A549 (cell line): ENCODE measurements at regions not wholly inside any gene's neighbourhood (a gene's known extent, or its start where the extent isn't known, plus 50 kb on each side); places are given as distances from the start of the nearest gene placed in this dataset.

Experiments
- ATAC-seq, 2 experiments: fragments of 200-7000 bp in 1 of 2; fragments of >200 bp in 1 of 2; cut with Nextera tagmentation in 1 of 2; cut with Tn5 transposase in 1 of 2; 3 replicates each; pipeline versions ENCODE4 v1.8.0 to v1.9.1; 2018 to 2020; ENCODE audit warnings: mild to moderate bottlenecking in 1 of 2, moderate library complexity in 1 of 2
- CTCF ChIA-PET: fragments of 300-600 bp; sonication (Branson Sonifier 250); formaldehyde crosslinking; extraction: SDS; loops from one replicate; lab custom pipeline; 2021; ENCODE audit warnings: antibody characterized with exemption, inconsistent platforms; lab: Yijun Ruan, JAX
- POLR2A ChIA-PET: fragments of 350-600 bp; formaldehyde crosslinking; extraction: SDS; loops from one replicate; lab custom pipeline; 2021; ENCODE audit warnings: antibody characterized with exemption, inconsistent platforms; lab: Yijun Ruan, JAX
- DNase-seq, 2 experiments: peaks; one replicate each; pipeline versions ENCODE4 v3.0.0 to v3.0.0-alpha.2; 2011 to 2016; ENCODE audit warnings: low read depth in 1 of 2, low spot score in 1 of 2
- FAIRE-seq: peaks from 2 replicates; lab custom pipeline; 2011; peaks lifted over from hg19 to GRCh38; lab: Jason Lieb, UNC
- H3K27ac ChIP-seq, 2 experiments: fragments of >200 bp; sonication (Bioruptor Twin); formaldehyde crosslinking; 3 replicates each; pipeline ENCODE4 v1.5.1; 2016 to 2017
- H3K4me1 ChIP-seq: fragments of >200 bp; sonication (Bioruptor Twin); formaldehyde crosslinking; 3 replicates; pipeline ENCODE4 v1.6.1; 2016
- H3K4me2 ChIP-seq: fragments of >200 bp; sonication (Bioruptor Twin); formaldehyde crosslinking; 3 replicates; pipeline ENCODE4 v1.6.1; 2016
- H3K4me3 ChIP-seq: fragments of >200 bp; sonication (Bioruptor Twin); formaldehyde crosslinking; 3 replicates; pipeline ENCODE4 v1.5.1; 2016
- H3K9me3 ChIP-seq: fragments of >200 bp; sonication (Bioruptor Twin); formaldehyde crosslinking; 3 replicates; pipeline ENCODE4 v1.6.1; 2016
- BHLHE40 ChIP-seq: IDR thresholded peaks from 2 replicates; pipeline ENCODE4 v1.6.1; 2012; ENCODE audit warnings: low read depth, low read length, inconsistent platforms
- CBX2 ChIP-seq: fragments of 200-600 bp; sonication (generic); IDR thresholded peaks from 2 replicates; pipeline ENCODE4 v1.6.1; 2016; ENCODE audit warnings: low read depth, mild to moderate bottlenecking, borderline replicate concordance
- CBX8 ChIP-seq: fragments of 200-600 bp; sonication (generic); IDR thresholded peaks from 2 replicates; pipeline ENCODE4 v1.6.1; 2016
- CEBPB ChIP-seq, 2 experiments: fragments of >200 bp in 1 of 2; sonication (Bioruptor Twin) in 1 of 2; formaldehyde crosslinking in 1 of 2; IDR thresholded peaks; 2 replicates each; pipeline ENCODE4 v1.6.1; 2012 to 2016
- CHD2 ChIP-seq: fragments of 150-350 bp; IDR thresholded peaks from 2 replicates; pipeline ENCODE4 v1.6.1; 2014; ENCODE audit warnings: low read length; ENCODE audit not compliant: partially characterized antibody
- EHF ChIP-seq: fragments of 250-450 bp; sonication (Bioruptor Pico); IDR thresholded peaks from 2 replicates; pipeline ENCODE4 v1.5.0; 2020; ENCODE audit warnings: mild to moderate bottlenecking
- EHMT2 ChIP-seq: fragments of 200-600 bp; sonication (generic); IDR thresholded peaks from 2 replicates; pipeline ENCODE4 v1.6.1; 2016; ENCODE audit warnings: antibody characterized with exemption, low read depth, mild to moderate bottlenecking, moderate library complexity
- EP300 ChIP-seq, 2 experiments: fragments of >200 bp; sonication (Bioruptor Twin); formaldehyde crosslinking; IDR thresholded peaks; 2 replicates in 1 of 2; 3 replicates in 1 of 2; pipeline ENCODE4 v1.6.1; 2016 to 2017
- FOSL2 ChIP-seq, 2 experiments: fragments of 450-650 bp in 1 of 2; fragments of >200 bp in 1 of 2; sonication (Bioruptor Twin) in 1 of 2; formaldehyde crosslinking; IDR thresholded peaks; 2 replicates each; pipeline versions ENCODE4 v1.5.0 to v1.6.1; 2016 to 2020; ENCODE audit warnings: mild to moderate bottlenecking in 1 of 2, moderate library complexity in 1 of 2
- FOXS1 ChIP-seq: fragments of 250-450 bp; sonication (Bioruptor Pico); IDR thresholded peaks from 2 replicates; pipeline ENCODE4 v1.5.0; 2020; ENCODE audit warnings: mild to moderate bottlenecking, moderate library complexity
- GATA3 ChIP-seq: IDR thresholded peaks from 2 replicates; pipeline ENCODE4 v1.6.1; 2012; ENCODE audit warnings: borderline replicate concordance
- HOXB13 ChIP-seq: fragments of 250-450 bp; sonication (Bioruptor Pico); IDR thresholded peaks from 2 replicates; pipeline ENCODE4 v1.5.0; 2020; ENCODE audit warnings: low read depth, mild to moderate bottlenecking, moderate library complexity
- HOXB5 ChIP-seq: fragments of 250-450 bp; sonication (Bioruptor Pico); IDR thresholded peaks from 2 replicates; pipeline ENCODE4 v1.5.0; 2020; ENCODE audit warnings: mild to moderate bottlenecking, moderate library complexity
- JUN ChIP-seq, 2 experiments: fragments of >200 bp; sonication (Bioruptor Twin); formaldehyde crosslinking; IDR thresholded peaks; 2 replicates in 1 of 2; 3 replicates in 1 of 2; pipeline ENCODE4 v1.6.1; 2016 to 2017
- JUNB ChIP-seq: fragments of >200 bp; sonication (Bioruptor Twin); formaldehyde crosslinking; IDR thresholded peaks from 2 replicates; pipeline ENCODE4 v1.6.1; 2016
- MAFK ChIP-seq: fragments of 450-650 bp; IDR thresholded peaks from 2 replicates; pipeline ENCODE4 v1.6.1; 2014; ENCODE audit not compliant: partially characterized antibody
- MYC ChIP-seq: IDR thresholded peaks from 2 replicates; pipeline ENCODE4 v1.6.1; 2012; ENCODE audit warnings: mild to moderate bottlenecking, inconsistent platforms, low read length, improper control_type of control experiment, borderline replicate concordance
- NFE2L2 ChIP-seq: fragments of 150-350 bp; conservative IDR thresholded peaks from 2 replicates; pipeline ENCODE4 v1.6.1; 2014; ENCODE audit warnings: low read length
- POLR2AphosphoS2 ChIP-seq: conservative IDR thresholded peaks from 2 replicates; pipeline ENCODE4 v1.6.1; 2012; ENCODE audit warnings: low read length, improper control_type of control experiment, inconsistent platforms
- RCOR1 ChIP-seq: fragments of 150-350 bp; IDR thresholded peaks from 2 replicates; pipeline ENCODE4 v1.6.1; 2014; ENCODE audit warnings: antibody characterized with exemption, low read length, low read depth
- RNF2 ChIP-seq: fragments of 200-600 bp; sonication (generic); IDR thresholded peaks from 2 replicates; pipeline ENCODE4 v1.6.1; 2016; ENCODE audit warnings: low read depth, mild to moderate bottlenecking, antibody characterized with exemption, moderate library complexity, borderline replicate concordance
- TFCP2L1 ChIP-seq: fragments of 250-450 bp; sonication (Bioruptor Pico); IDR thresholded peaks from 2 replicates; pipeline ENCODE4 v1.5.0; 2021; ENCODE audit warnings: mild to moderate bottlenecking
- TP53 ChIP-seq: fragments of 250-450 bp; sonication (Bioruptor Pico); IDR thresholded peaks from 2 replicates; pipeline ENCODE4 v1.5.0; 2021; ENCODE audit warnings: mild to moderate bottlenecking, moderate library complexity
- ZC3H11A ChIP-seq: fragments of 450-650 bp; IDR thresholded peaks from 2 replicates; pipeline ENCODE4 v1.6.1; 2014; ENCODE audit warnings: antibody characterized with exemption, mild to moderate bottlenecking
- ZFP36 ChIP-seq: fragments of 450-650 bp; IDR thresholded peaks from 2 replicates; pipeline ENCODE4 v1.6.1; 2014; ENCODE audit warnings: borderline replicate concordance; ENCODE audit not compliant: partially characterized antibody
- ZNF302 ChIP-seq: fragments of 250-450 bp; sonication (Bioruptor Pico); IDR thresholded peaks from 2 replicates; pipeline ENCODE4 v1.9.0; 2021; ENCODE audit warnings: inconsistent platforms, mild to moderate bottlenecking, moderate library complexity
- ZSCAN20 ChIP-seq: fragments of 250-450 bp; sonication (Bioruptor Pico); IDR thresholded peaks from 2 replicates; pipeline ENCODE4 v1.8.0; 2022; ENCODE audit warnings: mild to moderate bottlenecking, moderate library complexity
- WGBS: methylation state at CpG from one replicate; pipeline ENCODE4 v1.1.6; 2017; ENCODE audit errors: missing lambda C conversion rate; 5-methylcytosine and 5-hydroxymethylcytosine counted together
- TF ChIP-seq, protein P1 (sequence below): fragments of >200 bp; sonication (Bioruptor Twin); formaldehyde crosslinking; IDR thresholded peaks from 3 replicates; pipeline ENCODE4 v1.6.1; 2016
- TF ChIP-seq, protein P2 (sequence below): fragments of >200 bp; sonication (Bioruptor Twin); formaldehyde crosslinking; IDR thresholded peaks from 2 replicates; pipeline ENCODE4 v1.6.1; 2016
- TF ChIP-seq, protein P3 (sequence below): fragments of 200-600 bp; sonication (generic); IDR thresholded peaks from 2 replicates; pipeline ENCODE4 v1.6.1; 2016; ENCODE audit warnings: antibody characterized with exemption, mild to moderate bottlenecking, moderate library complexity

DNA sequence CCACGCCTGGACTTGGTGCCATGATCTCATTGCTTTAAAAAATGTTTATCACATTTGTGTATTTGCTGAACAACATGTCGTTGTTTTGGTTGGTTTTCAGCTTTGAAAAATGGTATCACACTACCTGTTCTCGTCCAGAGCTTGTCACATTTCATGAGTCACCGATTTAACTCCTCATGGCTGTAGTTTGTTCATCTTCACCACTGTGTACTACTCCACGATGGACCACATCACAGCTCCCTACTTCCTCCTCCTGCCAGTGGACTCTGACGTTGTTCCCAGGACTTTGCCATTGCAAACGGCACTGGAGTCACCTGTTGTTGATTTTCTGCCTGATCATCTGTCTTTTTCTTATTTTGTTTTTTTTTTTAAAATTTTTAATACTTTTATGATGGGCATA is 157.7 kb downstream of the ERMARD start:
- H3K4me1 ChIP-seq, result peaks cover 10% of the 10 kb centered on the region; the same call in 1 of the 3 replicates
- no peak overlapping the region for H3K27ac ChIP-seq
- ATAC-seq (no peak), FAIRE-seq (no peak), DNase-seq (no peak)
- TF ChIP-seq CBX8 (no peak), RNF2 (no peak), ZC3H11A (no peak), HOXB13 (CRISPR knock-in tag) (no peak), ZFP36 (no peak), TP53 (no peak), MYC (no peak), ZSCAN20 (CRISPR knock-in tag) (no peak), EHMT2 (no peak), TFCP2L1 (CRISPR knock-in tag) (no peak), CEBPB (IDR thresholded peaks at IDR 0.05) (no peak), CHD2 (no peak), POLR2AphosphoS2 (no peak), EP300 (IDR thresholded peaks at IDR 0.05) (no peak)
- no peak overlapping the region for H3K4me3 ChIP-seq
- 13% methylated on average over 7 of the region's 7 CpGs for WGBS
- H3K9me3 ChIP-seq, result no peaks in the 10 kb centered on the region
- POLR2A ChIA-PET, result no interaction called here
- CTCF ChIA-PET, result no interaction called here
- no peak overlapping the region for H3K4me2 ChIP-seq

GRCh38 chr6:169908403-169908933 is 157.0 kb downstream of the ERMARD start:
- H3K9me3 ChIP-seq, result no peaks in the 10 kb centered on the region
- 76% methylated on average over 8 of the region's 8 CpGs for WGBS
- no peak overlapping the region for H3K27ac ChIP-seq
- POLR2A ChIA-PET, result no interaction called here
- ATAC-seq (no peak), DNase-seq (no peak), FAIRE-seq (no peak)
- no peak overlapping the region for H3K4me3 ChIP-seq
- H3K4me2 ChIP-seq, result no peak overlapping the region
- H3K4me1 ChIP-seq, result peaks cover 10% of the 10 kb centered on the region; the same call in 1 of the 3 replicates
- CTCF ChIA-PET, result no interaction called here
- no peak for TF ChIP-seq HOXB5
- no peak for TF ChIP-seq MAFK
- no peak for TF ChIP-seq JUNB
- no peak for TF ChIP-seq CBX8
- no peak for TF ChIP-seq JUN (IDR thresholded peaks at IDR 0.05)
- TF ChIP-seq, protein P1, sequence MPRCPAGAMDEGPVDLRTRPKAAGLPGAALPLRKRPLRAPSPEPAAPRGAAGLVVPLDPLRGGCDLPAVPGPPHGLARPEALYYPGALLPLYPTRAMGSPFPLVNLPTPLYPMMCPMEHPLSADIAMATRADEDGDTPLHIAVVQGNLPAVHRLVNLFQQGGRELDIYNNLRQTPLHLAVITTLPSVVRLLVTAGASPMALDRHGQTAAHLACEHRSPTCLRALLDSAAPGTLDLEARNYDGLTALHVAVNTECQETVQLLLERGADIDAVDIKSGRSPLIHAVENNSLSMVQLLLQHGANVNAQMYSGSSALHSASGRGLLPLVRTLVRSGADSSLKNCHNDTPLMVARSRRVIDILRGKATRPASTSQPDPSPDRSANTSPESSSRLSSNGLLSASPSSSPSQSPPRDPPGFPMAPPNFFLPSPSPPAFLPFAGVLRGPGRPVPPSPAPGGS, result no peak
- no peak for TF ChIP-seq FOXS1 (CRISPR knock-in tag)
- TF ChIP-seq POLR2AphosphoS2, result no peak
- no peak for TF ChIP-seq BHLHE40
- TF ChIP-seq CBX2, result no peak
- TF ChIP-seq GATA3, result no peak

DNA sequence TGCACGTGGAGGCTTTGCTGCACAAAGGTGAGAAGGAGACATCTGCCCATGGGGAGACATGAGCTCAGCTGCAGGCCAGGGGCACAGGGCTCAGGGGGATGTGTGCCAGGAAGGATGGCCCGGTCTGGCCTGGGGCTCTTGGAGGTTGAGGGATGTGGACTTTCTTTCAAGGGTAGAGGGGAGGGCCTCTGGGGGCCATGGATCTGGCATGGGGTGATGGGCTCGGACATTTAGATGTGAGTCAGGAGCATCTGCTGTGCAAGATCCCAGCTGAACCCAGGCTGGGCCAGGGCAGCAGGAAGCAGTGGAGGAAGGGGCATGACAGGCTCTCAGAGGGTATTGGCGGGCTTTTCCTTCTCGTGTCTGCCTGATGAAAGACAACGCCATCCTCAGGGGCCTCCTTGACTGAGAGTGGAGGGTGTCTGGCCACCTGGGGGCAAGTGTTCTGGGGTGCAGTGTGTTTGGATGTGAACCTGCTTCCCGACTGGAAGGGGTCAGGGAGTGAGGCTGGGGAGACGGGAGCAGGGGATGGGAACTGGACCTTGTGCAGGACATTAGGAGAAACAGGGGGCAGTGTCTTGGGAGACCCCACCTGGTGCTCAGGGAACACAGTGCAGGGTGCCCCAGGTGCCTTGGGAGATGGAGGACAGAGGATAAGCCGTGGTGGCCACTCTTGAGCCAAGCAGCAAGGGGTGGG is 156.1 kb downstream of the ERMARD start:
- WGBS, result 49% methylated on average over 5 of the region's 9 CpGs
- ATAC-seq (no peak), DNase-seq (no peak), FAIRE-seq (no peak)
- Histone ChIP-seq H3K9me3 (no peaks in the 10 kb centered on the region), H3K4me1 (peaks cover 10% of the 10 kb centered on the region; the same call in 1 of the 3 replicates), H3K4me2 (no peak overlapping the region), H3K4me3 (no peak overlapping the region), H3K27ac (no peak overlapping the region)
- ChIA-PET CTCF (no interaction called here), POLR2A (no interaction called here)
- TF ChIP-seq GATA3 (no peak), EHF (CRISPR knock-in tag) (no peak), FOSL2 (IDR thresholded peaks at IDR 0.05) (no peak), FOSL2 (CRISPR knock-in tag; IDR thresholded peaks at IDR 0.05) (no peak), NFE2L2 (no peak), ZNF302 (no peak), JUNB (no peak), EP300 (IDR thresholded peaks at IDR 0.05) (no peak), BHLHE40 (no peak), RCOR1 (no peak), HOXB13 (CRISPR knock-in tag) (no peak)
- TF ChIP-seq, protein P2, sequence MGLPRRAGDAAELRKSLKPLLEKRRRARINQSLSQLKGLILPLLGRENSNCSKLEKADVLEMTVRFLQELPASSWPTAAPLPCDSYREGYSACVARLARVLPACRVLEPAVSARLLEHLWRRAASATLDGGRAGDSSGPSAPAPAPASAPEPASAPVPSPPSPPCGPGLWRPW, result no peak
- TF ChIP-seq, protein P3, sequence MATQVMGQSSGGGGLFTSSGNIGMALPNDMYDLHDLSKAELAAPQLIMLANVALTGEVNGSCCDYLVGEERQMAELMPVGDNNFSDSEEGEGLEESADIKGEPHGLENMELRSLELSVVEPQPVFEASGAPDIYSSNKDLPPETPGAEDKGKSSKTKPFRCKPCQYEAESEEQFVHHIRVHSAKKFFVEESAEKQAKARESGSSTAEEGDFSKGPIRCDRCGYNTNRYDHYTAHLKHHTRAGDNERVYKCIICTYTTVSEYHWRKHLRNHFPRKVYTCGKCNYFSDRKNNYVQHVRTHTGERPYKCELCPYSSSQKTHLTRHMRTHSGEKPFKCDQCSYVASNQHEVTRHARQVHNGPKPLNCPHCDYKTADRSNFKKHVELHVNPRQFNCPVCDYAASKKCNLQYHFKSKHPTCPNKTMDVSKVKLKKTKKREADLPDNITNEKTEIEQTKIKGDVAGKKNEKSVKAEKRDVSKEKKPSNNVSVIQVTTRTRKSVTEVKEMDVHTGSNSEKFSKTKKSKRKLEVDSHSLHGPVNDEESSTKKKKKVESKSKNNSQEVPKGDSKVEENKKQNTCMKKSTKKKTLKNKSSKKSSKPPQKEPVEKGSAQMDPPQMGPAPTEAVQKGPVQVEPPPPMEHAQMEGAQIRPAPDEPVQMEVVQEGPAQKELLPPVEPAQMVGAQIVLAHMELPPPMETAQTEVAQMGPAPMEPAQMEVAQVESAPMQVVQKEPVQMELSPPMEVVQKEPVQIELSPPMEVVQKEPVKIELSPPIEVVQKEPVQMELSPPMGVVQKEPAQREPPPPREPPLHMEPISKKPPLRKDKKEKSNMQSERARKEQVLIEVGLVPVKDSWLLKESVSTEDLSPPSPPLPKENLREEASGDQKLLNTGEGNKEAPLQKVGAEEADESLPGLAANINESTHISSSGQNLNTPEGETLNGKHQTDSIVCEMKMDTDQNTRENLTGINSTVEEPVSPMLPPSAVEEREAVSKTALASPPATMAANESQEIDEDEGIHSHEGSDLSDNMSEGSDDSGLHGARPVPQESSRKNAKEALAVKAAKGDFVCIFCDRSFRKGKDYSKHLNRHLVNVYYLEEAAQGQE, result no peak
